Sciatic nerve (tissue), 2 donors: ENCODE measurements at regions not wholly inside any gene's neighbourhood (a gene's known extent, or its start where the extent isn't known, plus 50 kb on each side); places are given as distances from the start of the nearest gene placed in this dataset.

Source experiments
- ATAC-seq: fragments of 200-7000 bp; cut with Tn5 transposase; one replicate; pipeline ENCODE4 v1.9.1; 2020; ENCODE audit warnings: mild to moderate bottlenecking, moderate library complexity
- DNase-seq: peaks from one replicate; pipeline ENCODE4 v3.0.0-alpha.2; 2020; ENCODE audit warnings: low spot score
- intact Hi-C: fragments of 100-400 bp; cut with DNase I; formaldehyde crosslinking; loops from one replicate; pipeline ENCODE4 v1.14.2; 2022
- donor health status: DM: no; HTN: no; CAD: no.
- donor health status: DM: no; HTN: no; CAD: no.

- ATAC-seq: no peak
- intact Hi-C loops: no loop called here
These were observed 415.4 kb upstream of the PRICKLE1 start for GRCh38 chr12:43004908-43005307.

GRCh38 chr12:43004141-43004540 is 414.6 kb upstream of the PRICKLE1 start:
- no peak for DNase-seq
- intact Hi-C loops: no loop called here
- ATAC-seq: no peak

More at GRCh38 chr12:43004908-43005307, 415.4 kb upstream of the PRICKLE1 start:
- DNase-seq: no peak

GRCh38 chr12:42996869-42997431 is 407.4 kb upstream of the PRICKLE1 start:
- DNase-seq (no peak), ATAC-seq (no peak)
- intact Hi-C loops: no loop called here

GRCh38 chr12:42992826-42993225 is 403.3 kb upstream of the PRICKLE1 start:
- no peak for DNase-seq
- intact Hi-C loops: loop anchor here (5.0 kb wide), 1 partner anchor 531 kb away; no protein-coding TSS in a partner anchor
- no peak for ATAC-seq

GRCh38 chr12:42990387-42990786 is 400.8 kb upstream of the PRICKLE1 start:
- DNase-seq (no peak), ATAC-seq (no peak)
- intact Hi-C loops: loop anchor here (5.0 kb wide), 1 partner anchor 528 kb away; no protein-coding TSS in a partner anchor

- DNase-seq (no peak), ATAC-seq (peak; percentile 61)
- intact Hi-C loops: no loop called here
These were observed 397.7 kb upstream of the PRICKLE1 start for GRCh38 chr12:42987216-42987650.

GRCh38 chr12:42985506-42985905 is 396.0 kb upstream of the PRICKLE1 start:
- DNase-seq (no peak), ATAC-seq (no peak)
- intact Hi-C loops: no loop called here

GRCh38 chr12:42982828-42983227 is 393.3 kb upstream of the PRICKLE1 start:
- ATAC-seq: no peak
- DNase-seq: no peak
- intact Hi-C loops: no loop called here

- no peak for DNase-seq
- no peak for ATAC-seq
- intact Hi-C loops: no loop called here
These were observed 391.8 kb upstream of the PRICKLE1 start for GRCh38 chr12:42981379-42981778.

- no peak for DNase-seq
- intact Hi-C loops: no loop called here
- ATAC-seq: no peak
These were observed 390.9 kb upstream of the PRICKLE1 start for GRCh38 chr12:42980441-42980840.

- ATAC-seq: no peak
- intact Hi-C loops: no loop called here
- DNase-seq: no peak
These were observed 390.2 kb upstream of the PRICKLE1 start for GRCh38 chr12:42979746-42980145.

- ATAC-seq: no peak
- DNase-seq: no peak
- intact Hi-C loops: no loop called here
These were observed 389.2 kb upstream of the PRICKLE1 start for GRCh38 chr12:42978708-42979107.

GRCh38 chr12:42977451-42978230 is 388.1 kb upstream of the PRICKLE1 start:
- ATAC-seq: no peak
- DNase-seq: no peak
- intact Hi-C loops: no loop called here

- ATAC-seq (no peak), DNase-seq (no peak)
- intact Hi-C loops: no loop called here
These were observed 387.1 kb upstream of the PRICKLE1 start for GRCh38 chr12:42976620-42977019.

- intact Hi-C loops: no loop called here
- DNase-seq (no peak), ATAC-seq (no peak)
These were observed 386.6 kb upstream of the PRICKLE1 start for GRCh38 chr12:42976122-42976521.

GRCh38 chr12:42969355-42969754 is 379.8 kb upstream of the PRICKLE1 start:
- intact Hi-C loops: no loop called here
- peak; percentile 95 for ATAC-seq
- DNase-seq: peak; percentile 64

- intact Hi-C loops: no loop called here
- ATAC-seq (no peak), DNase-seq (no peak)
These were observed 378.9 kb upstream of the PRICKLE1 start for GRCh38 chr12:42968426-42968825.

- ATAC-seq: no peak
- intact Hi-C loops: no loop called here
- no peak for DNase-seq
These were observed 378.3 kb upstream of the PRICKLE1 start for GRCh38 chr12:42967850-42968249.

GRCh38 chr12:42963988-42964387 is 374.4 kb upstream of the PRICKLE1 start:
- intact Hi-C loops: no loop called here
- ATAC-seq (no peak), DNase-seq (no peak)

- intact Hi-C loops: no loop called here
- no peak for ATAC-seq
- no peak for DNase-seq
These were observed 372.8 kb upstream of the PRICKLE1 start for GRCh38 chr12:42962384-42962783.

GRCh38 chr12:42961395-42961794 is 371.8 kb upstream of the PRICKLE1 start:
- no peak for DNase-seq
- intact Hi-C loops: no loop called here
- peak; percentile 77 for ATAC-seq
